Glomerular endothelial cell (primary cell): ENCODE measurements at regions not wholly inside any gene's neighbourhood (a gene's known extent, or its start where the extent isn't known, plus 50 kb on each side); places are given as distances from the start of the nearest gene placed in this dataset.
"Not testable (repeated sequence)": the region's sequence is repeated elsewhere in the genome, so short reads cannot be mapped to it uniquely, and the experiment has no call there.

Experiments used
- DNase-seq: peaks from one replicate; pipeline ENCODE4 v3.0.0-alpha.2; 2011; ENCODE audit warnings: low read depth, low spot score; ENCODE audit errors: extremely low read depth

- no peak for DNase-seq
Measured at GRCh38 chr4:159410076-159410777, 307.3 kb downstream of the RAPGEF2 start.

DNA sequence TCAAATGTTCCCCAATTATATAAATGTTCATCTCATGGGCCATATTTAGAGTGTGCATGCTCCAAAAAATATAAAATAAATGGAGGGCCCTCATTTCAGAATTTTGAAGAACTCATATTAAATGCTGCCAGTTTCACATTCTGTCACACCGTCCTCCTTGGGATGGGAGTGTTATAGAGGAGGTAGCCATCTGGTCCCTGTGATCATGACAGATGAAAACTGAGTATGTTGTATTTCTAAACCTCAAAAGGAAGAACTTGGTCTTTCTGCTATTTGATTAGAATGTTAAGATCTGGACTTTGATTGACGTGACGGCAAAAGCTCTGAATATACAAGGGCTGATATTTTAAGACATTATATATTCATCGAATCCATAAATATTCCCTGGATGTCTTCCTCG, 308.0 kb downstream of the RAPGEF2 start:
- no peak for DNase-seq

- no peak for DNase-seq
Measured at GRCh38 chr4:159413306-159413943, 310.5 kb downstream of the RAPGEF2 start.

GRCh38 chr4:159414305-159414704, 311.4 kb downstream of the RAPGEF2 start:
- DNase-seq, result no peak

GRCh38 chr4:159416073-159416472, 313.2 kb downstream of the RAPGEF2 start:
- no peak for DNase-seq

- DNase-seq, result no peak
Measured at GRCh38 chr4:159416996-159417395, 314.1 kb downstream of the RAPGEF2 start.

DNA sequence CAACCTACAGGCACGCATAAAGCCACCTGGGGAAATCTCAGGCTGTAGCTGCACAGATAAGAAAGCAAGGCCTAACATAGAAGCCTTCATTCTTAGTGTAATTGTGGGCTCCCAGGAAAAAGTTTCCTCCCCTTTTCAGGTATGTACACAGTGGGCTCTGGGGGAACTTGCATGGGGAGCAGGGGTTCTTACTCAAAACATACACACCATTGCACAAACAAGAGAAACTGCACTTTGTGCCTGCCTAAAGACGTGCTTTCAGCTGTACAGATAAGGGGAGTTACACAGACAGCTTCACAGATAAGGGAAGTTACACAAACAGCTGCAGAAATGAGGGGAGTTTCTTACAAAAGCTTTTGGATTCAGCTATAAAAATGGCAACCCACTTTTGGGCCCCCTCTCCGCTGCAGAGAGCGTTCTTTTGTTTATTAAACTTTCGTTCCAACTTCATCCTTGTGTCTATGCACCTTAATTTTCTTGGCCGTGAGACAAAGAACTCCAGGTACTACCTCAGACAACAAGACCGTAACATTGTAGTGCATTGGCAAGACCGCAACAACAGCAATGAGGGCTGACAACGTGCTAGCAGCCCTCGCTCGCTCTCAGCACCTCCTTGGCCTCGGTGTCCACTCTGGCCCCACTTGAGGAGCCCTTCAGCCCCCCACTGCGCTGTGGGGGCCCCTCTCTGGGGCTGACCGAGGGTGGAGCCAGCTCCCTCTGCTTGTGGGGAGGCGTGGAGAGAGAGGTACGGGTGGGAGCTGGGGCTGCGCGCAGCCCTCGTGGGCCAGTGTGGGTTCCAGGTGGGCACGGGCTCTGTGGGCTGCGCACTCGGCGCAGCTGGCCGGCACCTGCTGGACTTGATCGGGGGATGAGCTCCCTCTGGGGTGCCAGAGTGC, 317.5 kb downstream of the RAPGEF2 start:
- DNase-seq, result no peak

- DNase-seq, result not testable (repeated sequence)
Measured at GRCh38 chr4:159421058-159421419, 318.2 kb downstream of the RAPGEF2 start.

- DNase-seq, result no peak
Measured at GRCh38 chr4:159422019-159422418, 319.1 kb downstream of the RAPGEF2 start.

- no peak for DNase-seq
Measured at GRCh38 chr4:159422626-159423025, 319.7 kb downstream of the RAPGEF2 start.

- DNase-seq, result no peak
Measured at GRCh38 chr4:159425737-159426305, 322.9 kb downstream of the RAPGEF2 start.

DNA sequence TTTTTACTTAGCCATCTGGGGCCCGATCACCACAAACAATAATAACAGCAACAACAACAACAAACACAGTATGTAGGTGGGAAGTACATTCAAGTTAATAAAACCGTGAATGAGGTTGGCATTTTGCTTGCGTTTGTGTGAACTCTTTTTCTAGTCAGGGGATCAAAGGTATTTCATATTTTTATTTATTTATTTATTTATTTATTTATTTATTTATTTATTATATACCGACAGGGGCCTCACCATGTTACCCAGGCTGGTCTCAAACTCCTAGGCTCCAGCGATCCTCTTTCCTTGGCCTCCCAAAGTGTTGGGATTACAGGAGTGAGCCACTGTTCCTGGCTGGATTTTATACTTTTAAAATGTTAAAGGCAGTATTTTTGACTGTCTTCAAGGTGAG, 325.4 kb downstream of the RAPGEF2 start:
- DNase-seq, result no peak

DNA sequence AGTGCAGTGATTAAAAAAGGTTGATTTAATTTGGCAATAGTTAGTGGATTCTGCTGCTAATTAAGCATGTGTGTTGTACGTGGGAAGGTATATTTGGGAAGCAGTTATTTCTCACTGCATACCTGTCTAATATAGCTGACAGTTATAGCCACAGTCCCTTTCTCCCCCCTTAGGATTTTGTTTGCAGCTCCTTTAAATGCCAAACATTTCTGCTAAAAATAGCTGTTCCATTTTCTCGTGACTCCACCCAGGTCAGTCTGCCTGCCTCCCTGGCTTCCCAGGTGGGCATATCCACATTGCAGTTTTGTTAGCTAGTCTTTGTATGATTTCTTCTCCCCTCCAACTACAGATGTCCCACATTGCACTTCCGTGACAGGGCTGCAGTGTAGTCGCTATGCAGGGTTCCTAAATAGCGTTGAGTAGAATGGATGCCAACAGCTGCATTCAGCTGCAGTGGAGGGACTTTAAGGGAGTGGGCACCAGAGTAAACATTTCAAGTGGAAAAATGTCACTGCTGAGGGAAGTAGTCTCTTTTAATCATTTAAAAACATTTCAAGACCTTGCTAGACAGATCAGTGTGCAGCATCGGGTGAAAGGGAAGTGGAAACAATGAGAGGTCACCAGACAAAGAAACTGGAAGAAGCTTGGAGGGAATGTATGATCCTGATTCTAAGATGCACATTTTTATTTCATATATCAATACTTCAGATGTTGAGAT, 326.3 kb downstream of the RAPGEF2 start:
- no peak for DNase-seq

DNA sequence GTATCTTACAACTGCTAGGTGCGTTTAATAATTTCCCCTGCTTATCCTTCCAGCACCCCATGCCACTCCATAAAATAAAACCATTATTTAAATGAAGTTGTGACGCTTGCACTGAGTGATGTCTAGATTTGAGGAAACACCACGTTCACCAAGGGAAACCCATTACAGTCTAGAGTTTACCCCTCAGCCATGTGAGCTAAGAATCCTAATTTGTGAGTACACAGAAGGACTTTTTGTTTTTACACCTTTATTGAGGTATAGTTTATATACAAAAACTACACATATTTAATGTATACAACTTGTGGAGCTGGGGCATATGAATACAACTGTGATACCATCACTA, 326.8 kb downstream of the RAPGEF2 start:
- no peak for DNase-seq

- DNase-seq, result no peak
Measured at GRCh38 chr4:159430896-159431295, 328.0 kb downstream of the RAPGEF2 start.

DNA sequence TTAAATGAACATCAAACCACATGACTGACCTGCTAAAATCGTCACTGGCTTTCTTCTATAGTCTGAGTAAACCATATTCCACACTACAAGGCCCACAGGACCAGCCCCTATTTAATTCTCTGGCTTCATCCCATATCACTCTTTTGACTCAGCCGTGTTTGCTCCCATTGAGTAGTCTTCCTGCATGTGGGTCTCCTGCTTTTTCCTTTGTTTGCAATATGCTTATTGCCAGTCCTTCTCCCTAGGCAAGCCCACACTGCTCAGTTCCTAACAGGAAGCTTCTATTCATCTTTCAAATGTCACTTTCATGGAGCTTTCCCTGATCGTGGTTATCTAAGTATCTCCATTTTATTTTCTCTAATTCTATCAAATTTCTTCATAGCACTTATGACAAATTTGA, 329.6 kb downstream of the RAPGEF2 start:
- no peak for DNase-seq

DNA sequence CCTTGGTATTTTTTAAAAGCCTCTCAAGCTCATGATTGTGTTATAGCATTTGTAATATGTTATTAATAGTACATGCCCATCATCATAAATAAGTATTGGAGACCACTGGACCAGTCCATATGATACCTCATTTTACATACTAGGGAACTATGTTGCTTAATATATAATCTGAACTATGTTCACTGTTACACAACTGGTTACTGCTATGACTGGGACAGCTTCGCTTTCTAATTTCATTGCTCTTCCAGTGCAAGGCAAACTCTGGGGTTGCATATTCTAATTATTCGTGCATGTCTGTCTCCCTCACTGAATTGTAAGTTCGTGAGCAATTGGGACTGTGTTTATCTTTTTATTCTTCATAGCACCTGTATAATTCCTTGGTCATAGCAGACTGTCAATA, 330.5 kb downstream of the RAPGEF2 start:
- DNase-seq, result no peak

- no peak for DNase-seq
Measured at GRCh38 chr4:159434114-159434870, 331.4 kb downstream of the RAPGEF2 start.

DNA sequence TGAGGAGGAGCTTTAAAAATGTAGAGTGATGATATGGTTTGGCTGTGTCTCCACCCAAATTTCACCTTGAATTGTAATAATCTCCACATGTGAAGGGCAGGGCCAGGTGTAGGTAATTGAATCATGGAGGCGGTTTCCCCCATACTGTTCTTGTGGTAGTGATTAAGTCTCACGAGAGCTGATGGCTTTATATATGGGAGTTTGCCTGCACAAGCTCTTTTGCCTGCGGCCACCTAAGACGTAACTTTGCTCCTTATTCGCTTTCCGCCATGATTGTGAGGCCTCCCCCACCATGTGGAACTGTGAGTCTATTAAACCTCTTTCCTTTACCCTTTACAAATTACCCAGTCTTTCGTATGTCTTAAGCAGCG, 332.0 kb downstream of the RAPGEF2 start:
- no peak for DNase-seq

DNA sequence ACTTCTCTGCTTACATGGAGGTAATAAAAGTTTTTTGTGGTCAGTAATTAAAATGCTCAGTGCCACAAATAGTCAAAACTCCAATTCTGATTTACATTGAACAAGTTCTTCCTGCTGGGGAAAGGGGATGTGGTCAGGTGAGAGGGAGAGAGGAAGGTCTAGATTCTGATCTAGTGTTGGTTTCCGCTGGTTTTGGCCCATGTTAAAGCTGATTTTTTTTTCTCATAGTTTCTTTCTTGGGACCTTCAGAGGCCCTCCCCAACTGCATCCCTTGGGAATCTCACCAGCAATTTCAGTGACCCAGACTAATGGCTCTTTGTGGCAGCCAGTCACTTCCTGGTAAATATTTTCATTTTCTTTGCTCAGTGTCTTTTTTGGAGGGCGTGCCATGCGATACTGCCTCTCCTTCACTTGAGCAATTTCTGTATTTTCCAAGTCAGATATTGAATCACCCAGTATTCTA, 332.7 kb downstream of the RAPGEF2 start:
- no peak for DNase-seq
